Caki2 (cell line): ENCODE measurements at regions not wholly inside any gene's neighbourhood (a gene's known extent, or its start where the extent isn't known, plus 50 kb on each side); places are given as distances from the start of the nearest gene placed in this dataset.

ENCODE experiments used
- DNase-seq: peaks from one replicate; pipeline ENCODE4 v3.0.0-alpha.2; 2015; ENCODE audit warnings: low read depth
- in situ Hi-C: cut with HindIII; loops from 2 replicates; pipeline ENCODE4 v1.10.0; 2016; ENCODE audit warnings: low sequenced_read_pairs, low pct_unique_long_range_greater_than_20kb, mixed read lengths

DNA sequence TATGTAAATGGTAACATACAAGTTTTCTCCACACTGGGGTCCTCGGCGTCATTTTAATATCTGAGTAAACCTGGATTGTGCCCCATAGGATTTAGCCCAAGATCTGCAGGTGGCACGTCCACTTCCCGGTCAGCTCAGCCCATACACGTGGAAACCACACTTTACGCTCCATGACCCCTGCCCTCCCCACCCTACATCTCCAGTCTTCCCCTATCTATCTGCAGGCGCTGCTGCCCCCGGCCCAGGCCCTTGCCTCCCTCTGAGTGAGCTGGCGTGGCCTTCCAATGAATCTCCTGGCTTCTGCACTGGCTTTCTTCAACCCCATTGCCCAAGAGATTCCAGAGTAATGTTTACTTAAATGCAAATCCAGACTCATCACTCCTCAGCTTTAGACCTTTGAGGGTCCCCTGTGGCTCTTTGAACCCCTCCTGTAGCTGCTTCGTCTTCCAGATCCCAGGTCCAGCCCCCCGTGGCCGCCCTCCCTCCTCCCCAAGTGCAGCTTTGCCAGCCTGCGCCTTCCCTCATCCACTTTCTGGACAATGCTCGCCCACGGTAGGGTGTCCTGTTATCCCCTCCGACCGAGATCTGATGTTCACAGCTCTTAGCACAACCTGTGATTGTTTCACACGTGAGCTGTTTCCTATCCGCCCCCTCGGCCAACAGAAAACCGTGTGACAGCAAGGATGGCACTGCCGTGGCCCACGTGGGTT lies 421.4 kb upstream of the SALL3 start:
- in situ Hi-C loops = no loop called here
- no peak for DNase-seq

DNA sequence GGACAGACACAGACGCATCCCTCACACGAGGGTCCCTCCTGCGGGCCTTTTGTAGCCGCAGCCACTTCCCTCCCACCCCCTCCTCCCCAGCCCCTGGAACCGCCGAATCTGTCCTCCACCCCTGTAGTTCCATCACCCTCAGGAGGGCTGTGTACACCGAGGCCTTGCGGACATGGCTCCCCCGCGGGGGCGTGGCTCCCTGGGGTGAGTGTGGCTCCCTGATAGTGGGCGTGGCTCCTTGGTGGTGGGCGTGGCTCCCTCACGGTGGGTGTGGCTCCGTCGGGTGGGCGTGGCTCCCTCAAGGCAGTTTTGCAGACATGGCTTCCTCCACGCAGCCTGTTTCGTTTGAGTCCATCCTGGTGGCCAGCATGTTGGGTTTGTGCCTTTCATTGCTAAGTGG lies 420.7 kb upstream of the SALL3 start:
- no peak for DNase-seq

DNA sequence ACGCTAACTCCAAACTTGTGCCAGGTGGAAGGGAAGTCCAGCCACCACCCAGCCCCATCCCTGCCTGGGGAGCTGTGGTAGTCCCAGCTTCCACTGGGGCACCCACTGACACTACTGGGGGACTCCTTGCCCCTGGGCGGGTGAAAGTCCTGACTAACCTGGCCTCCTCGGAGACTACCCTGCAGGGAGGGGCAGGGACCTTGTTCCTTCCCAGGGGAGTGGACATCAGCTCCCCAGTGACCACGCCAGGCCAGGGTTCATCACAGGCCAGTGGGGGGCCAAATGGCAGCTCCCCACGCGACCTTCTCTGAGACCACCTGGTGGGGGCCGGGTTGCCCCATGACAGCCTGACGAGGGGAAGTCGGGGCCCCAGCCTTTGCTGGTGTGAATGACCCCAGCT lies 420.0 kb upstream of the SALL3 start:
- in situ Hi-C loops = no loop called here

More for the DNA sequence above, 420.7 kb upstream of the SALL3 start:
- in situ Hi-C loops = no loop called here

DNA sequence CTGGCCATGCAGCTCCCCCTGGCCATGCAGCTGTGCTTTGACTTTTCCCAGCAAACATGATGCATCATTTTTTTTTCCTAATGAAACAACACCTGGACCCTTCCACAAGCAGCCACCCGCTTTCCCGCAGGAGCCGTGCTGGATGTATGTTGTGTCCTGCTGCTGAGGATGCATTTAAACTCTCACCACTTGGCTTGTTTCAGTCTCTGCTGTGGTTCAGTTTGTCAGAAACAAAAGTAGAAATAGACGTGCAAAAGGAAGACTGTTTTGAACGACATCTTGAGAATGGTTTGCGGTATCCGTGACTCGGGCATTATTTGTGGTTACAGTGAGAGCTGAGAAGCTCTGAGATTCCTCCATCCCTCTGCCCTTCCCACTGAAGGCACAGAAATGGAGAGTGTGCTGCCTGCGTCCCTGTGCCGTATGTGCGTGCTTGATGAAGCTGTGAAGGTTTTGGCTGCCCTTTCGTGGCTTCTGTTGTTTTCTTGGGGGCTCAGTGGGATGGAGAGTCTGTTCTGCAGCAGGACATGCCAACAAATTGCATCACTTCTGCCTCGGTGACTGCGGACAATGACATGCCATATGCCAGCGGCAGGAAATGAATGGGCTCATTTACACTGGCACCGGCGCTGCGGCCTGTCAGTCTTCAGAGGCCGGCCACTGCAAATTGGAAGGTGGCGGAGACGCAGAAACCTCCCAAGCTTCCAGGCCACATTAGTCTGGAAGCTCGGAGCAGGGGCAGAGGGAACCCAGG lies 417.7 kb upstream of the SALL3 start:
- no peak for DNase-seq
- in situ Hi-C loops = no loop called here

More for the DNA sequence above, 420.0 kb upstream of the SALL3 start:
- DNase-seq = no peak

DNA sequence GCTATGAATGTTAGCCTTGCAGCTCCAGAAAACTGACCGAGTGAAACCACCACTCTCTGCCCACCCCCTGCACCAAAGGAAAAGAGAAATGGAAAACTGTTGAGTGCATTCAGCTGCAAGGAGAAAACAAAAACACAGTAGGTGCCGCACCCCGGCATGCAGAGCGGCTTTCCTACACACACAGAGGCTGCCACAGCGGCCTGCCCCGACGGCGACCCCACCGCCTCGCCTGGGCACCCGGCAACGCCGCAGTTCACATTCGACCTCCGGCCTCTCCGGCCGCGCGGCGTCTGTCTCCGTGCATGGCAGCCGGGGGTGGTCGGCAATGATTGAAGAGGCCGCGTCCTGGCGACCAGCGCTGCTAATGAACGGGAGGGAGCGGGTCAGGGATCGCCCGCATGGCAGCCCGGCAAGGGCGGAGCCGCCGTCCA lies 417.1 kb upstream of the SALL3 start:
- in situ Hi-C loops = no loop called here
- DNase-seq = no peak

DNA sequence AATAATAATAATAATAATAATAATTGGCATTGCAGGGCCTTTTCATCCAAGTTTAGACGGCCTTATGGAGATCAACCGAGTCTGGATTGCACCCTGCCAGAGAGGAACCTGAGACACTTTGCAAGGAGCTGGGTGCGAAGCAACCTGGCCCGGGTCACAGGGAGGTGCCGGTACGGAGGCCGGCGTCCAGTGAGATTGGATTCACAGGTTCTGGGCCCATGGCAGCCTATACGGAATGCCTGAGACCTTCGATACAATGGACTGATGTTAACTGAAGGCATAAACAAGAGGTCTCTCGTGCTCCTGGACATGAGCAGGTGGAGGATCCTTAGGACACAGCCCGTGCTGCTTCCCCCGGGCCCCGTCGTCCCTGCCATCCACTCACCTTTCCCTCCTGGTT lies 416.5 kb upstream of the SALL3 start:
- in situ Hi-C loops = no loop called here
- DNase-seq = no peak

DNA sequence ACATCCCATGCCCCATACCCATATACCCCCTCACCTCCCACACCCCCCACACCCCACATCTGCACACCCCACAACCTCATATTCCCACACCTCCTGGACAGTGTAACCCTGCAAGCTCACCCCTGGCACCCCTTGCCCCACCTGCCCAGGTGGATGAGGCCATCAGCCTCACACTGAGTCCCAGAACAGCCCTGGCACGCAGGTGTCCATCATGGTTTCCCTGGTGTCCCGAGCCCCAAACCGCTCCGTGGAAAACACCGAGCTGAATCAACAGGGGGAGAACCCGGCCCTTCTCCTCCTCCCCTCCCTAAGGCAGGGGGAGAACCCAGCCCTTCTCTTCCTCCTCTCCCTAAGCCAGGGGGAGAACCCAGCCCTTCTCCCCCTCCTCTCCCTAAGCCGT lies 415.6 kb upstream of the SALL3 start:
- no peak for DNase-seq
- in situ Hi-C loops = no loop called here

DNA sequence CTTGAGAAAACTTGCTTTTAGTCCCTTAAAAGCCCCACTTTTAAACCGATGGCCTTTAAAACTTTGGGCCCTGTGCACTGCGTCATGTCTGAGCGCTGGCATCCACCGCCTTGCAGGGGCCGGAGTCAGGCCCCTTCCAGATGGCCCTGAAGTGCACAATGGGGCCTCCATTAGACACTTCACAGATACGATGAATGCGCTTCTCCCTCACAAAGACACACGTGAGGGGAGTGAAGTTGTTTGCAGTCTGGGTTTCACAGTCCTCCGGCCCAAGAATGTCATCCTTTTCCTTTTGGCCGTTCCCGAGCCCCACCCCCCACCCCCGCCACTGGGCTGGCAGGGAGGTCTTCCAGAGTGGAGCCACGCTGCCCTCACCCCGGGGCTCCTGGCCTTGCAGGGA lies 415.1 kb upstream of the SALL3 start:
- DNase-seq = no peak
- in situ Hi-C loops = no loop called here

DNA sequence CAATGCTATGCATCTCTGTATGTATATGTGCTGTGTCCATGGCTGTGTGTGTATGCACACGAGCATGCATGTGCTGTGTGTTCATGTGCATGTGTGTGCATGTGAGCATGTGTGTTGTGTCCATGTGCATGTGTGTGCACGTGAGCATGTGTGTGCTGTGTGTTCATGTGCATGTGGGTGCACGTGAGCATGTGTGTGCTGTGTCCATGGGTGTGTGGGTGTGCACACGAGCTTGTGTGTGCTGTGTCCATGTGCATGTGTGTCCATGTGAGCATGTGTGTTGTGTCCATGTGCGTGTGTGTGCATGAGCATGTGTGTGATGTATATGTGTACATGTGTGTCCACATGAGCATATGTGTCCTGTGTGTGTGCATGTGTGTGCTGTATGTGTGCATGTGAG lies 414.4 kb upstream of the SALL3 start:
- in situ Hi-C loops = no loop called here
- DNase-seq = no peak

DNA sequence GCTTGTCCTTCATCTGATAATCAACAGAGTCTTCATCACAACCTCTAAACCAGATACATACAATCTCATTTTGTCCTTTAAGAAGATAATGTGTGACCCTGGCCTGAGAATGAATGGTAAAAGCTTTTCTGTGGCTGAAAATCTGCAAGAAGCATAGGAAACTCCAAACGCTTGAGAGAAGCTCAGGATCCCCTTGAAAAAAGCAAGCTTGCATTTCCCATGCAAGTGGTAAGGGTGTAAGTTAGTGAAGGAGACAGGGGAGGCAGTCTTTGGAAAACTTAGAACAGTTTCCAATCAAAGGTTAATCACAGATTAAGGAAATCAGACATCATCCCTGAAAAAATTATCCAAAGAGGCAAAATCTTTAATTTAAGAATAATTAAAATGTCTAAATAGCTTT lies 413.6 kb upstream of the SALL3 start:
- DNase-seq = no peak
- in situ Hi-C loops = no loop called here

DNA sequence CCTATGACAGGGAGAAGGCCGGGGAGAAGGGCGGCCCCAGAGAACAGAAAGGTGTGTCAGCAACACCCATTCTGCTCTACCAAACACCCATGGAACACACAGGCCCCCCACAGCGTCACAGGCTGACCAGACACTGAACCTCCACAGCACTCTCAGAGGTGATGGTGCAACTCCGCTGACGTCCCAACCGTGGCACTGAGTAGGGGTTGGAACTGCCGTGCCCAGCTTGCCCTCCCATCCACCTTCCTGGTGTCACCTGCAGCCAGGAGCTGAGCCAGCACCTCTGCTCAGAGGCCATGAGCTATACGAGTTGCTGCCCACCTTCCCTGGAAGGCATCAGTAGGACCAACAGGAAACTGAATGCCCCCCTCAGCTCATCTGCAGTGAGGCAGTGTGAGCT lies 412.9 kb upstream of the SALL3 start:
- in situ Hi-C loops = no loop called here
- no peak for DNase-seq

DNA sequence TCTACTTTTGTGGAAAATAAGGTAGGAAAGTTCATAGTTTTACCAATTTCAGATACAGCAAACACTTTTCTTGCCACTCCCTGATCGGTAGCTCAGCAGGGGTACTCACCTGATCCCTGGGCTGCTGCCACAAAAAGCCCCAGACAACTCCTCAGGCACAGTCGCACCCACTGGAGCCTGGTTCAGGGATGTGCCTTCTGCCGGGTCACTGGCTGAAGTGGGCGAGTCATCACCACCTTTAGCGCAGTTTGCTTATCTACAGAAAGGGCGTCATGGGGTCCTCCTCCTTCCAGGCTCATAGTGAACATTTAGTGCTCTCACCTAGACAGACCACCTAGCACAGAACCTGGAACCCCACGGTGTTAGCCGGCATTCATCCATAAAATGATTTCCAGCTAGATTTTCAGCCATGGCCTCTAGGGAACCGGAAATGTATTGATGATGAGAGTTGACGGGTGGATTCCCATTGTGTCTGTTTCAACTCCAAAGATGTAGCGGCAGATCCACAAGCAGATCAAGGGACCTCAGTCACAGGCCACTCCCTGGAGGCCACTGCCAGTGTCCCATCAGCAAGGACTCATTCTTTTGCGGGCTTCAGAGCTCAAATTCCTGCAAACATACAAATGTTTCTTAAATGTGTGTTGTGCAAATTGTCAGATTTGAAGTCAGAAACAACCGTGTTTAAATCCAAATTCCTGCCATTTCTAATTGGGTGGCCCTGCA lies 408.4 kb upstream of the SALL3 start:
- in situ Hi-C loops = no loop called here
- no peak for DNase-seq

DNA sequence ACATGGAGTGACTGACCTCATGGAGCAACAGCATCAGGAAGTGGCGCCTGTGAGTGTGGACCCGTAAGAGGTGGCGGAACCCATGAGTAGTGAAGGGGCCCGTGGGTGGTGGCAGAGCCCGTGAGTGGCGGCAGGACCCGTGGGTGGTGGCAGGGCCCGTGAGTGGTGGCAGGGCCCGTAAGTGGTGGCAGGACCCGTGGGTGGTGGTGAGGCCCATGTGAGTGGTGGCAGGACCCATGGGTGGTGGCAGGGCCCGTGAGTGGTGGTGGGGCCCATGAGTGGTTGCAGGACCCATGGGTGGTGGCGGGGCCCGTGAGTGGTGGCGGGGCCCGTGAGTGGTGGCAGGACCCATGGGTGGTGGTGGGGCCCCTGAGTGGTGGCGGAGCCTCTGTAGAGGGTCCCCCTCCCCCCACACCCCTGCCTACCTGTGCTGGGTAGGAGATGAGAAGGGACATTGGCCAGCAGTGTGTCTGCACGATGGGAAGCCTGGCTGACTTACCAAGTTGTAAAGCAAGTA lies 407.7 kb upstream of the SALL3 start:
- in situ Hi-C loops = no loop called here
- DNase-seq = no peak

DNA sequence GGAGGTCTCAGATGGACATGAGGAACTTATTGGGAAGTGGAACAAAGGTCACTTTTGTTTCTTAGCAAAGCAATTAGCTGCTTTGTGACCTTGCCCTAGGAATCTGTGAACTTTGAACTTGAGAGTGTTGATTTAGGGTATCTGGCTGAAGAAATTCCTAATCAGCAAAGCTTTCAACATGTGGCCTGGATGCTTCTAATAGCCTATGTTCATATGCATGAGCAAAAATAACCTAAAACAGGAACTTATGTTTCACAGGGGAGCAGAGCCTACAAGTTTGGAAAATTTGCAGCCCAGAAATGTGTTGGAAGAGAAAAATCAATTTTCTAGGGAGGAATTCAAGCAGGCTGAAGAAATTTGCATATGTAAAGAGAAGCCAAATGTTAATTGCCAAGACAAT lies 405.8 kb upstream of the SALL3 start:
- DNase-seq = no peak
- in situ Hi-C loops = no loop called here

DNA sequence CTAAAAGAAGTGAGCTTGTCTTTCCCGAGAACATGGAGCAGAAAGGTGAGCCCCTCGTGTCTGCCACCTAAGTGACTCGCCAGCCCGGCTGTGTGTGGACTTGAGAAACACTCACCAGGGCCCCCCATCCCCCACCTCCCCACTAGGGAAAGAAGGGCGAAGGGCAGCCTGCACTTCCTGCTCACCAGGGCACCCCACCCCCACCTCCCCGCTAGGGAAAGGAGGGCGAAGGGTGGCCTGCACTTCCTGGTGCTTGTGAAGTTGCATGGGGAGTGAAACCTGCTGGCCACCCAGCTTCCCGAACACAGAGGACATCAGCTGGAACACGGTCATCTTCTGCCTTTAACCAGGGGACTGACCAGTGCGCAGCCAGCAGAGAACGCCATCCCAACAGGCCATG lies 402.7 kb upstream of the SALL3 start:
- in situ Hi-C loops = no loop called here

DNA sequence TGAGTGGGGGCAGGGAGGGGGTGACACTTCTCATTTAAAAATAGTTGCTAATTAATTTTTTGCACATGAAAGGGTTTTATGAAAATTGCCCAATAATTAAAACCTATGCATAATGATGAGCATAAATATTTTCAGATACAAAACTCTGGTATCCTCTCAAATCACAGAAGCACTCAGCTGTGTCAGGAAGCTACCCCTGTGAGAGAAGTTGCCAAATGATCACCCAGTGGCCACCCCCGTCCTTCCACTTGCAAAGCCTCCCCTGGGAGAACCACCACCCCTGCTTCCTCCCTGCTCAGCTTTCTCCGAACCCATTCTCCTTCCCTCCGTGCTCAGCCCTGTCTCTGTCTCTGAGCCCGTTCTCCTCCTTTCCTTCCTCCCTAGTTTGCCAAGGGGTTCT lies 400.2 kb upstream of the SALL3 start:
- in situ Hi-C loops = no loop called here
- no peak for DNase-seq

More for the DNA sequence above, 402.7 kb upstream of the SALL3 start:
- no peak for DNase-seq

DNA sequence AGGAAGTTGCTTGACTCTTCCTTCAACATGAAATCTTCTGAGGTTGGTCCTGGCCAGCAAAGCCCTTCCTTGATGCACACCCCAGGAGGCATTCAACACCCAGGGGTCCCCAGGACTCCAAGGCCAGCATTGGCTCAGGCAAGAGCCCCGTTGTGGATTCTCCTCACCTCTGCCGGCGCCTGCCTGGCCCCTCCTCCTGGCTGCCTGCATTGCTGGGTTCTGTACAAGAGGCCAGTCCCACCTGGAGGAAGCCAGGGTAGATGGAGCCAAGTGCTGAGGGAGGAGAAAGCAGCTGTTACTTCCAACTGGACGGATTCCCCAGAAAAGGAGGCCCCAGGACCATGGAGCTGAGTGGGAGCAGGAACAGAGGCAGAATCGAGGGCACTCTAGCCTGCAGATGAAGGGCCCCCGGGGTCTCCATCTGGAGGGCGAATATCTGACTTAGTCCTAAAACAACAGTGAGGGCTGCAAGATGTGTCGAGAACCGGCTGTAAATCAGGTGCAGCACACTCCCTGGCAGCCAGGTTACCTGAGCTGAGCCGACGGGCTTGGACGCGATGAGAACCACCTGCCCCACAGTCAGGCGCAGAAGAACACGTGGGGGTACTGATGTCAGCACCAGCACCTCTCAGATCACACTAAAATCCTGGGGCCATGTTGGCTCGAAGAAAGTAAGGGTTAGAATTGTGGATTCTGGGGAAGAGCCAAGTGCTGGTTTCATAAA lies 399.6 kb upstream of the SALL3 start:
- in situ Hi-C loops = no loop called here
- DNase-seq = no peak

DNA sequence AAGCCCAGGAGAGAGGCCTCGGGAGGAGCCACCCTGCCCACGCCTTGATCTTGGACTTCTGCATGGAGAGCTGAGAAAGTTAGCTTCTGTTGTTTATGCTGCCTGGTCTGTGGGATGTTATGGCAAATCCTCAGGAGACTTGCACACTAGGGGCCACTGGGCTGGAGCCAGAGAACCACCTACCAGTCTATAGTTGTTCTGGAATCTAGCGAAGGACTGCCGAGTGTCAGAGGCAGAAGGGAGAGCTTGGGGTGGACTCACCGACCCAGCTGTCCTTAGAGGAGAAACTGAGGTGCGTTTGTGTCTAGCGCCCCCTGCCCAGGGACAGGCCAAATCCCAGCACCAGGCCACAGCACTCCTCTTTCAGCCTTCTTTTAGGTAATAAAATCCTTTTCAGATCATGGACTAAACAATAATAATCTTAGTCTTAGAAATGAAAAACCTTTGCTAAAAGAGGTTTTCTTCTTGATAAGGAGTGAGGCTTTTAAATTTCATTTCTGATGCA lies 398.7 kb upstream of the SALL3 start:
- DNase-seq = no peak
- in situ Hi-C loops = no loop called here
